ENCODE measurements at regions not wholly inside any gene's neighbourhood (a gene's known extent, or its start where the extent isn't known, plus 50 kb on each side); places are given as distances from the start of the nearest gene placed in this dataset.

DNA sequence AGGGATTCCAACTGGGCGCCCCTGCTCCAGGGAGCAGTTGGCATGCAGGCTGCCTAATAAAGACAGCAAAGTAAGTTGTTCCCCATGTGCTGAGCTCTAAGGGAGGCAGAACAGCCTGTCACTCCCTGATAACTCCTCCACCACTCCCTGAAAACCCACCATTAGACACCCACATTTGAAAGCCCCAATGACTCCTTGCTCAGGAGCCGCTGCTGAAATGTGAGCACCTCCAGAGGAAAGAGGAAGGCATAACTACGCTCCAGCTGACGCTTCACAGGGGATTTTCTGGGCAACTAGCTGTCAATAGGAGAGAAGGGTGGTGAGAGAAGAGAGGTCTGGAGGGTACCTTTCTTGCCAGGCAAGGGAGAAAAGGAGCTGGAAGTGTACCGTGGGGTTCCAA, 62.5 kb downstream of the NPY1R start:
- TF ChIP-seq, protein P1, sequence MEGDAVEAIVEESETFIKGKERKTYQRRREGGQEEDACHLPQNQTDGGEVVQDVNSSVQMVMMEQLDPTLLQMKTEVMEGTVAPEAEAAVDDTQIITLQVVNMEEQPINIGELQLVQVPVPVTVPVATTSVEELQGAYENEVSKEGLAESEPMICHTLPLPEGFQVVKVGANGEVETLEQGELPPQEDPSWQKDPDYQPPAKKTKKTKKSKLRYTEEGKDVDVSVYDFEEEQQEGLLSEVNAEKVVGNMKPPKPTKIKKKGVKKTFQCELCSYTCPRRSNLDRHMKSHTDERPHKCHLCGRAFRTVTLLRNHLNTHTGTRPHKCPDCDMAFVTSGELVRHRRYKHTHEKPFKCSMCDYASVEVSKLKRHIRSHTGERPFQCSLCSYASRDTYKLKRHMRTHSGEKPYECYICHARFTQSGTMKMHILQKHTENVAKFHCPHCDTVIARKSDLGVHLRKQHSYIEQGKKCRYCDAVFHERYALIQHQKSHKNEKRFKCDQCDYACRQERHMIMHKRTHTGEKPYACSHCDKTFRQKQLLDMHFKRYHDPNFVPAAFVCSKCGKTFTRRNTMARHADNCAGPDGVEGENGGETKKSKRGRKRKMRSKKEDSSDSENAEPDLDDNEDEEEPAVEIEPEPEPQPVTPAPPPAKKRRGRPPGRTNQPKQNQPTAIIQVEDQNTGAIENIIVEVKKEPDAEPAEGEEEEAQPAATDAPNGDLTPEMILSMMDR (IDR thresholded peaks at IDR 0.05), result no peak
- TF ChIP-seq ZFX (IDR thresholded peaks at IDR 0.05; ENCODE audit: borderline replicate concordance), result no peak

All from 22Rv1 (cell line).